Urothelium cell line (cell line): ENCODE measurements at regions not wholly inside any gene's neighbourhood (a gene's known extent, or its start where the extent isn't known, plus 50 kb on each side); places are given as distances from the start of the nearest gene placed in this dataset.

Experiments
- DNase-seq: peaks from one replicate; pipeline ENCODE4 v3.0.0; 2011; ENCODE audit warnings: low spot score, mixed read lengths
- FAIRE-seq: peaks from 2 replicates; lab custom pipeline; 2011; peaks lifted over from hg19 to GRCh38; lab: Jason Lieb, UNC

GRCh38 chr13:59493436-59493965, 670.2 kb downstream of the DIAPH3 start:
- DNase-seq: no peak
- no peak for FAIRE-seq

- no peak for FAIRE-seq
- no peak for DNase-seq
These were observed 669.6 kb downstream of the DIAPH3 start for GRCh38 chr13:59494151-59494550.

- no peak for FAIRE-seq
- no peak for DNase-seq
These were observed 669.2 kb downstream of the DIAPH3 start for GRCh38 chr13:59494560-59494970.

GRCh38 chr13:59495299-59495698, 668.4 kb downstream of the DIAPH3 start:
- FAIRE-seq (no peak), DNase-seq (no peak)

- DNase-seq (no peak), FAIRE-seq (no peak)
These were observed 667.7 kb downstream of the DIAPH3 start for GRCh38 chr13:59495936-59496512.

- FAIRE-seq (no peak), DNase-seq (no peak)
These were observed 666.0 kb downstream of the DIAPH3 start for GRCh38 chr13:59497621-59498247.

- DNase-seq: no peak
These were observed 662.7 kb downstream of the DIAPH3 start for GRCh38 chr13:59501004-59501403.

GRCh38 chr13:59504407-59504806, 659.3 kb downstream of the DIAPH3 start:
- DNase-seq (no peak), FAIRE-seq (no peak)

More at GRCh38 chr13:59501004-59501403, 662.7 kb downstream of the DIAPH3 start:
- FAIRE-seq: no peak

GRCh38 chr13:59510386-59510785, 653.3 kb downstream of the DIAPH3 start:
- FAIRE-seq: no peak

GRCh38 chr13:59513686-59514085, 650.0 kb downstream of the DIAPH3 start:
- FAIRE-seq: no peak

More at GRCh38 chr13:59510386-59510785, 653.3 kb downstream of the DIAPH3 start:
- no peak for DNase-seq

GRCh38 chr13:59514316-59514715, 649.4 kb downstream of the DIAPH3 start:
- DNase-seq: no peak
- no peak for FAIRE-seq

More at GRCh38 chr13:59513686-59514085, 650.0 kb downstream of the DIAPH3 start:
- no peak for DNase-seq

GRCh38 chr13:59519819-59520218, 643.9 kb downstream of the DIAPH3 start:
- DNase-seq (no peak), FAIRE-seq (no peak)

GRCh38 chr13:59521549-59521948, 642.2 kb downstream of the DIAPH3 start:
- no peak for DNase-seq
- no peak for FAIRE-seq

GRCh38 chr13:59522652-59523051, 641.1 kb downstream of the DIAPH3 start:
- DNase-seq: no peak
- no peak for FAIRE-seq

GRCh38 chr13:59527500-59527899, 636.2 kb downstream of the DIAPH3 start:
- no peak for FAIRE-seq
- DNase-seq: no peak

GRCh38 chr13:59531571-59532091, 632.1 kb downstream of the DIAPH3 start:
- DNase-seq (peak; percentile 22), FAIRE-seq (no peak)

- no peak for FAIRE-seq
- DNase-seq: no peak
These were observed 631.3 kb downstream of the DIAPH3 start for GRCh38 chr13:59532405-59532804.

- FAIRE-seq (no peak), DNase-seq (peak; percentile 27)
These were observed 629.9 kb downstream of the DIAPH3 start for GRCh38 chr13:59533561-59534555.

GRCh38 chr13:59534806-59535205, 628.9 kb downstream of the DIAPH3 start:
- DNase-seq: no peak
- no peak for FAIRE-seq

- DNase-seq: no peak
- no peak for FAIRE-seq
These were observed 626.2 kb downstream of the DIAPH3 start for GRCh38 chr13:59537500-59537899.

GRCh38 chr13:59538512-59538911, 625.2 kb downstream of the DIAPH3 start:
- FAIRE-seq: no peak
- no peak for DNase-seq
